ENCODE measurements at regions not wholly inside any gene's neighbourhood (a gene's known extent, or its start where the extent isn't known, plus 50 kb on each side); places are given as distances from the start of the nearest gene placed in this dataset.

- TF ChIP-seq EZH2phosphoT487 (IDR thresholded peaks at IDR 0.05; ENCODE audit: borderline replicate concordance) (no peak), CTCF (conservative IDR thresholded peaks at IDR 0.05; ENCODE audit: low read length) (no peak)
Observed at GRCh38 chr22:48438096-48438495, 1389.6 kb downstream of the BRD1 start.
